ENCODE measurements at regions not wholly inside any gene's neighbourhood (a gene's known extent, or its start where the extent isn't known, plus 50 kb on each side); places are given as distances from the start of the nearest gene placed in this dataset.

- no peak for DNase-seq
- H3K4me1 Mint-ChIP-seq (ENCODE audit: low read depth, unreplicated experiment), result no peaks in the 10 kb centered on the region
- peaks cover 5% of the 10 kb centered on the region for H3K27me3 Mint-ChIP-seq (ENCODE audit: unreplicated experiment)
- TF ChIP-seq CTCF (IDR thresholded peaks at IDR 0.05; ENCODE audit: partially characterized antibody, unreplicated experiment), result no peak
- peaks cover 5% of the 10 kb centered on the region for H3K36me3 Mint-ChIP-seq (ENCODE audit: unreplicated experiment)
- H3K27ac Mint-ChIP-seq (ENCODE audit: unreplicated experiment), result no peak overlapping the region
- no peak overlapping the region for H3K4me3 Mint-ChIP-seq (ENCODE audit: unreplicated experiment)
- H3K9me3 Mint-ChIP-seq (ENCODE audit: unreplicated experiment), result peaks cover 2% of the 10 kb centered on the region
Measured at GRCh38 chr13:22589880-22590279, 590.9 kb upstream of the SGCG start.

GRCh38 chr13:22592515-22592914 lies 588.3 kb upstream of the SGCG start:
- Mint-ChIP-seq H3K27me3 (ENCODE audit: unreplicated experiment) (peaks cover 2% of the 10 kb centered on the region), H3K9me3 (ENCODE audit: unreplicated experiment) (peaks cover 2% of the 10 kb centered on the region), H3K36me3 (ENCODE audit: unreplicated experiment) (peaks cover 4% of the 10 kb centered on the region), H3K4me1 (ENCODE audit: low read depth, unreplicated experiment) (peaks cover 9% of the 10 kb centered on the region), H3K27ac (ENCODE audit: unreplicated experiment) (no peak overlapping the region), H3K4me3 (ENCODE audit: unreplicated experiment) (no peak overlapping the region)
- DNase-seq, result no peak
- TF ChIP-seq CTCF (IDR thresholded peaks at IDR 0.05; ENCODE audit: partially characterized antibody, unreplicated experiment), result no peak

GRCh38 chr13:22594041-22594440 lies 586.7 kb upstream of the SGCG start:
- no peak for DNase-seq
- no peak overlapping the region for H3K27ac Mint-ChIP-seq (ENCODE audit: unreplicated experiment)
- H3K4me3 Mint-ChIP-seq (ENCODE audit: unreplicated experiment), result no peak overlapping the region
- TF ChIP-seq CTCF (IDR thresholded peaks at IDR 0.05; ENCODE audit: partially characterized antibody, unreplicated experiment), result no peak
- peaks cover 2% of the 10 kb centered on the region for H3K27me3 Mint-ChIP-seq (ENCODE audit: unreplicated experiment)
- no peaks in the 10 kb centered on the region for H3K36me3 Mint-ChIP-seq (ENCODE audit: unreplicated experiment)
- no peaks in the 10 kb centered on the region for H3K9me3 Mint-ChIP-seq (ENCODE audit: unreplicated experiment)
- peaks cover 9% of the 10 kb centered on the region for H3K4me1 Mint-ChIP-seq (ENCODE audit: low read depth, unreplicated experiment)

GRCh38 chr13:22596171-22596863 lies 584.5 kb upstream of the SGCG start:
- Mint-ChIP-seq H3K27ac (ENCODE audit: unreplicated experiment) (no peak overlapping the region), H3K27me3 (ENCODE audit: unreplicated experiment) (peaks cover 2% of the 10 kb centered on the region), H3K4me1 (ENCODE audit: low read depth, unreplicated experiment) (peaks cover 9% of the 10 kb centered on the region), H3K9me3 (ENCODE audit: unreplicated experiment) (no peaks in the 10 kb centered on the region), H3K4me3 (ENCODE audit: unreplicated experiment) (no peak overlapping the region), H3K36me3 (ENCODE audit: unreplicated experiment) (no peaks in the 10 kb centered on the region)
- no peak for DNase-seq
- TF ChIP-seq CTCF (IDR thresholded peaks at IDR 0.05; ENCODE audit: partially characterized antibody, unreplicated experiment), result no peak

DNA sequence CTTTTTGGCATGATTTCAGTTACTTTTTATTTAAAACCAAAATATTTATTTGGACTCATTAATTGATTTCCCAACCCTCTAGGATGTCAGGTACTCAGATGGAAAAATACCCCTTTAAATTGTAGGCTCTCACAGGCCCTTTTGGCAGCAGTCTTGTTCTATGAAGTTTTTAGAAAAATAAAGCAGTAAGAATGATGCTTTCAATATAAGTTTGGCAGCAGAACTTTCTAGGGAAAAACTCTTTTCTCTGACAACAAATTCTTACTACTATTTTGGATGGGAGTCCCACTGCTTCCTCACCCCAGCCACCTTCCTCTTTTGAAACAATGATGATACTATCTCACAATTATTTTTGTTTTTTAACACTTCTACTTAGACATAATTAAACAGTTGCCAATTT lies 581.6 kb upstream of the SGCG start:
- Mint-ChIP-seq H3K36me3 (ENCODE audit: unreplicated experiment) (no peaks in the 10 kb centered on the region), H3K4me3 (ENCODE audit: unreplicated experiment) (no peak overlapping the region), H3K27ac (ENCODE audit: unreplicated experiment) (no peak overlapping the region), H3K4me1 (ENCODE audit: low read depth, unreplicated experiment) (peaks cover 9% of the 10 kb centered on the region), H3K9me3 (ENCODE audit: unreplicated experiment) (no peaks in the 10 kb centered on the region), H3K27me3 (ENCODE audit: unreplicated experiment) (no peaks in the 10 kb centered on the region)
- no peak for DNase-seq
- no peak for TF ChIP-seq CTCF (IDR thresholded peaks at IDR 0.05; ENCODE audit: partially characterized antibody, unreplicated experiment)

Data from glutamatergic neuron (in vitro differentiated cells).